SK-N-SH (cell line): ENCODE measurements at regions not wholly inside any gene's neighbourhood (a gene's known extent, or its start where the extent isn't known, plus 50 kb on each side); places are given as distances from the start of the nearest gene placed in this dataset.

Experiments used
- CTCF ChIA-PET: fragments of 300-600, 350-600 bp; formaldehyde crosslinking; extraction: SDS; loops from one replicate; lab custom pipeline; 2021; lab: Yijun Ruan, JAX
- POLR2A ChIA-PET: fragments of 350-600 bp; sonication (Branson Sonifier 250); formaldehyde crosslinking; extraction: SDS; loops from one replicate; lab custom pipeline; 2020; ENCODE audit warnings: antibody characterized with exemption, inconsistent platforms; lab: Yijun Ruan, JAX
- DNase-seq: peaks from one replicate; pipeline ENCODE4 v3.0.0; 2012
- H2AFZ ChIP-seq: fragments of 200-600 bp; sonication (generic); 2 replicates; pipeline ENCODE4 v1.8.1; 2016; ENCODE audit warnings: antibody characterized with exemption, mild to moderate bottlenecking, low read depth
- H3F3A ChIP-seq: fragments of 200-600 bp; sonication (generic); replicated peaks from 2 replicates; pipeline ENCODE3; 2016; ENCODE audit warnings: antibody characterized with exemption, mild to moderate bottlenecking; ENCODE audit not compliant: insufficient read depth
- H3K27ac ChIP-seq, 2 experiments: fragments of 200-500 bp in 1 of 2; fragments of 200-600 bp in 1 of 2; sonication (Bioruptor generic) in 1 of 2; sonication (generic), shearing (Covaris generic) in 1 of 2; 2 replicates each; pipeline versions ENCODE4 v1.5.1 to v1.6.1; 2014 to 2016; ENCODE audit warnings: low read depth in 2 of 2, inconsistent platforms in 1 of 2, low read length in 1 of 2, mild to moderate bottlenecking in 1 of 2, mixed read lengths in 1 of 2
- H3K27me3 ChIP-seq: fragments of 200-600 bp; sonication (generic), shearing (Covaris generic); 2 replicates; pipeline ENCODE4 v1.6.1; 2016; ENCODE audit warnings: mixed run types; ENCODE audit not compliant: insufficient read depth
- H3K36me3 ChIP-seq, 2 experiments: fragments of 200-500 bp in 1 of 2; fragments of 200-600 bp in 1 of 2; sonication (Bioruptor generic) in 1 of 2; sonication (generic) in 1 of 2; replicated peaks in 1 of 2; 2 replicates each; pipeline versions ENCODE3 to v1.5.1; 2014 to 2016; ENCODE audit warnings: low read length in 1 of 2, mild to moderate bottlenecking in 1 of 2; ENCODE audit not compliant: insufficient read depth in 2 of 2, control insufficient read depth in 1 of 2
- H3K4me1 ChIP-seq, 2 experiments: fragments of 200-500 bp in 1 of 2; fragments of 200-600 bp in 1 of 2; sonication (Bioruptor generic) in 1 of 2; sonication (generic), shearing (Covaris generic) in 1 of 2; 2 replicates each; pipeline versions ENCODE4 v1.5.1 to v1.6.1; 2014 to 2016; ENCODE audit warnings: low read depth in 1 of 2, low read length in 1 of 2, mixed run types in 1 of 2; ENCODE audit not compliant: insufficient read depth in 2 of 2, control insufficient read depth in 1 of 2
- H3K4me2 ChIP-seq: fragments of 200-600 bp; sonication (generic), shearing (Covaris generic); 2 replicates; pipeline ENCODE4 v1.6.1; 2017; ENCODE audit warnings: mixed run types
- H3K4me3 ChIP-seq, 2 experiments: fragments of 200-500 bp in 1 of 2; fragments of 200-600 bp in 1 of 2; sonication (Bioruptor generic) in 1 of 2; sonication (generic), shearing (Covaris generic) in 1 of 2; 2 replicates each; pipeline versions ENCODE4 v1.5.1 to v1.8.1; 2014 to 2016; ENCODE audit warnings: low read depth in 2 of 2, inconsistent platforms in 1 of 2, low read length in 1 of 2, mild to moderate bottlenecking in 1 of 2, mixed read lengths in 1 of 2, moderate library complexity in 1 of 2
- H3K79me2 ChIP-seq: fragments of 200-600 bp; sonication (generic); 2 replicates; pipeline ENCODE4 v1.8.1; 2017; ENCODE audit warnings: mild to moderate bottlenecking; ENCODE audit not compliant: insufficient read depth
- H3K9ac ChIP-seq: fragments of 200-600 bp; sonication (generic); 2 replicates; pipeline ENCODE4 v1.6.1; 2017; ENCODE audit warnings: mixed run types
- H3K9me2 ChIP-seq: fragments of 200-600 bp; sonication (generic); 2 replicates; pipeline ENCODE4 v1.6.1; 2017; ENCODE audit warnings: mixed run types
- H3K9me3 ChIP-seq: fragments of 200-600 bp; sonication (generic); 2 replicates; pipeline ENCODE4 v1.6.1; 2017; ENCODE audit warnings: mixed run types, mild to moderate bottlenecking, moderate library complexity
- H4K20me1 ChIP-seq: fragments of 200-600 bp; sonication (generic); 2 replicates; pipeline ENCODE4 v1.6.1; 2017; ENCODE audit warnings: mild to moderate bottlenecking, mixed run types; ENCODE audit not compliant: insufficient read depth
- CHD2 ChIP-seq: fragments of 150-350 bp; IDR thresholded peaks from 2 replicates; pipeline ENCODE4 v1.6.1; 2018; ENCODE audit warnings: low read length; ENCODE audit not compliant: partially characterized antibody
- CTCF ChIP-seq: fragments of 200-600 bp; sonication (generic); IDR thresholded peaks from 2 replicates; pipeline ENCODE4 v1.6.1; 2017; ENCODE audit warnings: antibody characterized with exemption, mild to moderate bottlenecking, moderate library complexity
- EP300 ChIP-seq, 2 experiments: IDR thresholded peaks; 2 replicates each; pipeline versions ENCODE4 v1.4.0 to v1.6.1; 2012; ENCODE audit warnings: borderline replicate concordance in 1 of 2, low read depth in 1 of 2, low read length in 1 of 2
- FOSL2 ChIP-seq: IDR thresholded peaks from 2 replicates; pipeline ENCODE4 v1.4.0; 2012; ENCODE audit warnings: low read depth, mild to moderate bottlenecking, moderate library complexity, borderline replicate concordance
- GATA2 ChIP-seq: sonication (generic); formaldehyde crosslinking; IDR thresholded peaks from 2 replicates; pipeline ENCODE4 v1.5.0; 2020; ENCODE audit warnings: mild to moderate bottlenecking, missing genetic modification reagents
- IRF3 ChIP-seq: fragments of 150-350 bp; IDR thresholded peaks from 2 replicates; pipeline ENCODE4 v1.6.1; 2016; ENCODE audit warnings: mild to moderate bottlenecking, low read depth, low read length
- JUND ChIP-seq: IDR thresholded peaks from 2 replicates; pipeline ENCODE4 v1.4.0; 2012
- POLR2AphosphoS5 ChIP-seq: IDR thresholded peaks from 2 replicates; pipeline ENCODE4 v1.6.1; 2012; ENCODE audit warnings: low read depth, low read length
- RAD21 ChIP-seq: IDR thresholded peaks from 2 replicates; pipeline ENCODE4 v1.6.1; 2012; ENCODE audit warnings: mild to moderate bottlenecking, low read length
- RCOR1 ChIP-seq: fragments of 150-350 bp; IDR thresholded peaks from 2 replicates; pipeline ENCODE4 v1.6.1; 2017; ENCODE audit warnings: antibody characterized with exemption, low read length
- SIN3A ChIP-seq: IDR thresholded peaks from 2 replicates; pipeline ENCODE4 v1.6.1; 2012; ENCODE audit warnings: low read depth, mild to moderate bottlenecking, low read length, moderate library complexity, borderline replicate concordance
- TAF1 ChIP-seq: IDR thresholded peaks from 2 replicates; pipeline ENCODE4 v1.6.1; 2012; ENCODE audit warnings: low read depth, mild to moderate bottlenecking, low read length, moderate library complexity, borderline replicate concordance
- TEAD4 ChIP-seq: IDR thresholded peaks from 2 replicates; pipeline ENCODE4 v1.4.0; 2012; ENCODE audit warnings: mild to moderate bottlenecking, borderline replicate concordance; ENCODE audit not compliant: insufficient read depth
- USF1 ChIP-seq: IDR thresholded peaks from 2 replicates; pipeline ENCODE4 v1.4.0; 2012; ENCODE audit warnings: low read depth, borderline replicate concordance
- YY1 ChIP-seq: IDR thresholded peaks from 2 replicates; pipeline ENCODE4 v1.4.0; 2012; ENCODE audit warnings: low read depth, mild to moderate bottlenecking
- WGBS: methylation state at CpG from one replicate; pipeline ENCODE4 v1.1.6; 2017; ENCODE audit warnings: low lambda C conversion rate; 5-methylcytosine and 5-hydroxymethylcytosine counted together

- Histone ChIP-seq H3K36me3 (no peaks in the 10 kb centered on the region), H4K20me1 (no peaks in the 10 kb centered on the region), H3K9me3 (no peaks in the 10 kb centered on the region), H3K4me3 (no peak overlapping the region), H3K9ac (no peak overlapping the region), H3F3A (no peaks in the 10 kb centered on the region), H3K4me2 (no peak overlapping the region), H2AFZ (no peak overlapping the region), H3K27me3 (no peaks in the 10 kb centered on the region), H3K9me2 (no peaks in the 10 kb centered on the region), H3K79me2 (no peaks in the 10 kb centered on the region), H3K4me1 (no peaks in the 10 kb centered on the region), H3K27ac (no peak overlapping the region)
- POLR2A ChIA-PET: no interaction called here
- WGBS: 23% methylated on average over 3 of the region's 3 CpGs
- no peak for DNase-seq
- CTCF ChIA-PET: no interaction called here
- TF ChIP-seq CHD2 (no peak), USF1 (no peak), TAF1 (no peak), EP300 (IDR thresholded peaks at IDR 0.05; ENCODE audit: borderline replicate concordance in 1 of 2, low read depth in 1 of 2, low read length in 1 of 2) (no peak), GATA2 (no peak), JUND (no peak), RAD21 (no peak), CTCF (no peak), IRF3 (no peak)
- TF ChIP-seq, all 33 proteins: peak for 0
Measured at GRCh38 chr2:219718066-219718465, 90.6 kb downstream of the SLC4A3 start.

GRCh38 chr2:219719521-219719920 is 92.1 kb downstream of the SLC4A3 start:
- 16% methylated on average over 4 of the region's 4 CpGs for WGBS
- Histone ChIP-seq H3K79me2 (no peaks in the 10 kb centered on the region), H3F3A (no peaks in the 10 kb centered on the region), H4K20me1 (no peaks in the 10 kb centered on the region), H3K36me3 (no peaks in the 10 kb centered on the region), H3K4me2 (no peak overlapping the region), H3K27me3 (no peaks in the 10 kb centered on the region), H3K9me3 (no peaks in the 10 kb centered on the region), H3K9ac (no peak overlapping the region), H3K9me2 (no peaks in the 10 kb centered on the region), H3K4me1 (no peaks in the 10 kb centered on the region), H2AFZ (no peak overlapping the region), H3K4me3 (no peak overlapping the region), H3K27ac (no peak overlapping the region)
- DNase-seq: no peak
- TF ChIP-seq RCOR1: no peak
- no peak for TF ChIP-seq SIN3A
- TF ChIP-seq RAD21: no peak
- no peak for TF ChIP-seq POLR2AphosphoS5
- TF ChIP-seq EP300 (IDR thresholded peaks at IDR 0.05; ENCODE audit: borderline replicate concordance in 1 of 2, low read depth in 1 of 2, low read length in 1 of 2): no peak
- TF ChIP-seq FOSL2: no peak
- TF ChIP-seq TEAD4: no peak
- no peak for TF ChIP-seq USF1
- TF ChIP-seq YY1: no peak
- POLR2A ChIA-PET: no interaction called here
- CTCF ChIA-PET: interaction anchor here (1.0 kb wide), 1 partner anchor 29 kb away, joined by 3 read pairs; no protein-coding TSS in a partner anchor
